NCI-H2227 treated with DMSO at 0.1 percent for 48 hours (cell line): ENCODE measurements at regions not wholly inside any gene's neighbourhood (a gene's known extent, or its start where the extent isn't known, plus 50 kb on each side); places are given as distances from the start of the nearest gene placed in this dataset.

ENCODE experiments used
- DNase-seq: peaks from one replicate; lab custom pipeline; 2025; lab: John Stamatoyannopoulos, UW

- DNase-seq, result no peak
Measured at GRCh38 chr17:34141590-34141989, 113.5 kb upstream of the CCL2 start.

- DNase-seq, result no peak
Measured at GRCh38 chr17:34143430-34143829, 111.7 kb upstream of the CCL2 start.

- no peak for DNase-seq
Measured at GRCh38 chr17:34146440-34147043, 108.5 kb upstream of the CCL2 start.

GRCh38 chr17:34151102-34151501, 104.0 kb upstream of the CCL2 start:
- no peak for DNase-seq

- no peak for DNase-seq
Measured at GRCh38 chr17:34153991-34154390, 101.1 kb upstream of the CCL2 start.

- DNase-seq, result no peak
Measured at GRCh38 chr17:34154961-34155730, 99.9 kb upstream of the CCL2 start.

GRCh38 chr17:34155947-34156346, 99.1 kb upstream of the CCL2 start:
- DNase-seq, result no peak

GRCh38 chr17:34156401-34156740, 98.7 kb upstream of the CCL2 start:
- DNase-seq, result no peak

- peak; percentile 7 for DNase-seq
Measured at GRCh38 chr17:34156741-34157589, 98.1 kb upstream of the CCL2 start.

GRCh38 chr17:34161690-34162089, 93.4 kb upstream of the CCL2 start:
- no peak for DNase-seq

- no peak for DNase-seq
Measured at GRCh38 chr17:34163123-34163522, 92.0 kb upstream of the CCL2 start.

- DNase-seq, result no peak
Measured at GRCh38 chr17:34163646-34164045, 91.4 kb upstream of the CCL2 start.

- DNase-seq, result no peak
Measured at GRCh38 chr17:34164837-34165236, 90.2 kb upstream of the CCL2 start.

- no peak for DNase-seq
Measured at GRCh38 chr17:34166352-34166751, 88.7 kb upstream of the CCL2 start.

GRCh38 chr17:34167354-34167753, 87.7 kb upstream of the CCL2 start:
- DNase-seq, result no peak

GRCh38 chr17:34168989-34169388, 86.1 kb upstream of the CCL2 start:
- no peak for DNase-seq

GRCh38 chr17:34169496-34169895, 85.6 kb upstream of the CCL2 start:
- DNase-seq, result peak; percentile 37

- DNase-seq, result peak; percentile 33
Measured at GRCh38 chr17:34171245-34171818, 83.8 kb upstream of the CCL2 start.

- DNase-seq, result no peak
Measured at GRCh38 chr17:34172390-34172918, 82.6 kb upstream of the CCL2 start.

GRCh38 chr17:34173241-34173640, 81.8 kb upstream of the CCL2 start:
- no peak for DNase-seq

- DNase-seq, result no peak
Measured at GRCh38 chr17:34174496-34174895, 80.6 kb upstream of the CCL2 start.

- DNase-seq, result no peak
Measured at GRCh38 chr17:34176440-34176839, 78.6 kb upstream of the CCL2 start.
